ENCODE measurements at regions not wholly inside any gene's neighbourhood (a gene's known extent, or its start where the extent isn't known, plus 50 kb on each side); places are given as distances from the start of the nearest gene placed in this dataset.

GRCh38 chr11:115561116-115561515 lies 56.9 kb upstream of the CADM1 start:
- TF ChIP-seq CTCF (IDR thresholded peaks at IDR 0.05) (no peak), POLR2A (IDR thresholded peaks at IDR 0.05) (no peak)
